GM23338 (cell line): ENCODE measurements at regions not wholly inside any gene's neighbourhood (a gene's known extent, or its start where the extent isn't known, plus 50 kb on each side); places are given as distances from the start of the nearest gene placed in this dataset.

ENCODE experiments used
- ATAC-seq: fragments of 200-7000 bp; cut with Tn5 transposase; 3 replicates; pipeline ENCODE4 v1.9.1; 2020
- DNase-seq: peaks from one replicate; pipeline ENCODE4 v3.0.0-alpha.2; 2015; ENCODE audit warnings: low spot score
- H2AFZ ChIP-seq: fragments of 200-600 bp; sonication (generic); 2 replicates; pipeline ENCODE4 v1.8.0; 2016; ENCODE audit warnings: antibody characterized with exemption, mild to moderate bottlenecking, moderate library complexity
- H3F3A ChIP-seq: fragments of 200-600 bp; sonication (generic); replicated peaks from 2 replicates; pipeline ENCODE4 v1.8.0; 2017; ENCODE audit warnings: antibody characterized with exemption, mixed run types, low read depth
- H3K27ac ChIP-seq: fragments of 200-600 bp; sonication (generic); 2 replicates; pipeline ENCODE4 v1.6.1; 2016; ENCODE audit warnings: low read depth
- H3K27me3 ChIP-seq: fragments of 200-600 bp; sonication (generic); 2 replicates; pipeline ENCODE4 v1.8.0; 2016; ENCODE audit warnings: mild to moderate bottlenecking, mixed run types, moderate library complexity; ENCODE audit not compliant: insufficient read depth
- H3K36me3 ChIP-seq: fragments of 200-600 bp; sonication (generic); 2 replicates; pipeline ENCODE4 v1.8.0; 2016; ENCODE audit warnings: mild to moderate bottlenecking; ENCODE audit not compliant: insufficient read depth
- H3K4me1 ChIP-seq: fragments of 200-600 bp; sonication (generic); 2 replicates; pipeline ENCODE4 v1.8.0; 2016; ENCODE audit warnings: mild to moderate bottlenecking, moderate library complexity; ENCODE audit not compliant: insufficient read depth
- H3K4me2 ChIP-seq: fragments of 200-600 bp; sonication (generic); 2 replicates; pipeline ENCODE4 v1.7.1; 2017; ENCODE audit warnings: mixed run types
- H3K4me3 ChIP-seq: fragments of 200-600 bp; sonication (generic); 2 replicates; pipeline ENCODE4 v1.6.1; 2016; ENCODE audit warnings: mixed run types
- H3K79me2 ChIP-seq: fragments of 200-600 bp; sonication (generic); replicated peaks from 2 replicates; pipeline ENCODE4 v1.8.0; 2017; ENCODE audit warnings: mild to moderate bottlenecking; ENCODE audit not compliant: insufficient read depth
- H3K9me2 ChIP-seq: fragments of 200-600 bp; sonication (generic); 2 replicates; pipeline ENCODE4 v1.8.0; 2017; ENCODE audit not compliant: insufficient read depth
- H4K20me1 ChIP-seq: fragments of 200-600 bp; sonication (generic); replicated peaks from 2 replicates; pipeline ENCODE4 v1.8.0; 2017; ENCODE audit warnings: mild to moderate bottlenecking; ENCODE audit not compliant: insufficient read depth
- H3K27ac Mint-ChIP-seq: 2 replicates; pipeline ENCODE4 v1.8.0; 2020; ENCODE audit warnings: inconsistent platforms, mild to moderate bottlenecking, moderate library complexity, mixed read lengths
- H3K27me3 Mint-ChIP-seq: 3 replicates; pipeline ENCODE4 v1.8.0; 2022; ENCODE audit warnings: low read depth, mild to moderate bottlenecking, moderate library complexity, mixed read lengths, inconsistent platforms; ENCODE audit not compliant: insufficient read depth, poor library complexity
- H3K36me3 Mint-ChIP-seq: 3 replicates; pipeline ENCODE4 v1.8.0; 2021; ENCODE audit warnings: low read depth, mild to moderate bottlenecking, inconsistent platforms, moderate library complexity, mixed read lengths
- H3K4me1 Mint-ChIP-seq: 3 replicates; pipeline ENCODE4 v1.8.0; 2020; ENCODE audit warnings: mild to moderate bottlenecking, inconsistent platforms, mixed read lengths
- H3K4me3 Mint-ChIP-seq: 3 replicates; pipeline ENCODE4 v1.8.0; 2021; ENCODE audit warnings: moderate library complexity, mild to moderate bottlenecking, inconsistent platforms, mixed read lengths
- H3K9me3 Mint-ChIP-seq: 3 replicates; pipeline ENCODE4 v1.8.0; 2020; ENCODE audit warnings: moderate library complexity, mild to moderate bottlenecking, inconsistent platforms, mixed read lengths
- CREB1 ChIP-seq: fragments of 250-450 bp; sonication (Bioruptor Pico); IDR thresholded peaks from 2 replicates; pipeline ENCODE4 v1.5.0; 2020; ENCODE audit warnings: low read depth, mild to moderate bottlenecking, moderate library complexity
- ETS1 ChIP-seq: IDR thresholded peaks from 2 replicates; pipeline ENCODE4 v1.6.1; 2016; ENCODE audit warnings: antibody characterized with exemption
- EZH2 ChIP-seq: fragments of 200-600 bp; sonication (generic); IDR thresholded peaks from one replicate; pipeline ENCODE4 v1.8.0; 2017; ENCODE audit warnings: antibody characterized with exemption, mild to moderate bottlenecking, low read depth; ENCODE audit not compliant: unreplicated experiment
- EZH2phosphoT487 ChIP-seq: fragments of 200-600 bp; sonication (generic); IDR thresholded peaks from one replicate; pipeline ENCODE4 v1.8.1; 2018; ENCODE audit warnings: antibody characterized with exemption; ENCODE audit not compliant: unreplicated experiment
- NANOG ChIP-seq: IDR thresholded peaks from 2 replicates; pipeline ENCODE4 v1.6.1; 2016; ENCODE audit warnings: antibody characterized with exemption, borderline replicate concordance
- ZNF114 ChIP-seq: fragments of 250-450 bp; sonication (Bioruptor Pico); IDR thresholded peaks from 2 replicates; pipeline ENCODE4 v1.5.0; 2020; ENCODE audit warnings: mild to moderate bottlenecking, moderate library complexity
- ZNF331 ChIP-seq: fragments of 250-450 bp; sonication (Bioruptor Pico); IDR thresholded peaks from 2 replicates; pipeline ENCODE4 v1.5.0; 2020; ENCODE audit warnings: low read depth, mild to moderate bottlenecking, moderate library complexity
- ZNF462 ChIP-seq: fragments of 250-450 bp; sonication (Bioruptor Pico); IDR thresholded peaks from 2 replicates; pipeline ENCODE4 v1.5.0; 2020; ENCODE audit warnings: mild to moderate bottlenecking, moderate library complexity

DNA sequence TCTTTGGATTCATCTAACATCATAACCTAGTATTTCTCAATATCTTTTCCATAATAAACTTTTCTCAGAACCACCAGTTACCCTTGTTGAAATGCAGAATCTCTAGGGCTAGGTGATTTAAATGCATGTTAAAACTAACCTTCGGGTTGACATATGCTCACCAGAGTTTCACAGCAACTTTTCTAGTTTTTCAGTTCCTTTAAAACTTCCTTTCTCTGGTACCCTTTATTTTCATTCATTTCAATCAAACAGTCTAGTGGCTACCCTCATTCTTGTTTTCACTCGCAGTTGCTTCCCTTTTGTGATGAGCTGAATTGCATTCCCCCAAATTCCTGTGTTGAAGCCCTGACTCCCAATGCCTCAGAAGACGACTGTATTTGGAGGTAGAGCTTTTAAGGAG lies 712.8 kb upstream of the CHRM3 start:
- H3K27ac ChIP-seq: no peak overlapping the region
- no peaks in the 10 kb centered on the region for H3K36me3 ChIP-seq
- DNase-seq (peak; percentile 14), ATAC-seq (no peak)
- H3K9me3 Mint-ChIP-seq: no peaks in the 10 kb centered on the region; the same call in 2 of the 3 replicates
- no peaks in the 10 kb centered on the region for H3K79me2 ChIP-seq
- H3K4me3 ChIP-seq: no peak overlapping the region
- H3K4me2 ChIP-seq: no peak overlapping the region
- H3K27me3 ChIP-seq: no peaks in the 10 kb centered on the region
- no peak overlapping the region for H3K27ac Mint-ChIP-seq
- H4K20me1 ChIP-seq: no peaks in the 10 kb centered on the region
- TF ChIP-seq NANOG (no peak), ZNF114 (no peak), ZNF462 (CRISPR knock-in tag) (no peak), CREB1 (CRISPR knock-in tag) (no peak), EZH2phosphoT487 (no peak), EZH2 (no peak), ETS1 (no peak), ZNF331 (CRISPR knock-in tag) (no peak)
- peaks cover 2% of the 10 kb centered on the region for H3K27me3 Mint-ChIP-seq
- H3K36me3 Mint-ChIP-seq: no peaks in the 10 kb centered on the region
- H2AFZ ChIP-seq: peak overlapping the region; percentile 72; the same call in 1 of the 2 replicates
- peaks cover 4% of the 10 kb centered on the region; the same call in 2 of the 3 replicates for H3K4me1 Mint-ChIP-seq
- no peak overlapping the region for H3K4me3 Mint-ChIP-seq
- no peaks in the 10 kb centered on the region for H3K9me2 ChIP-seq
- no peaks in the 10 kb centered on the region for H3K4me1 ChIP-seq
- no peaks in the 10 kb centered on the region for H3F3A ChIP-seq
